PC-3 (cell line): ENCODE measurements at regions not wholly inside any gene's neighbourhood (a gene's known extent, or its start where the extent isn't known, plus 50 kb on each side); places are given as distances from the start of the nearest gene placed in this dataset.

Experiments used
- ATAC-seq: fragments of 200-7000 bp; cut with Tn5 transposase; 2 replicates; pipeline ENCODE4 v1.9.1; 2020; ENCODE audit warnings: mild to moderate bottlenecking, moderate library complexity
- BruUV-seq: library from RNA; stranded (reverse); fragments of 400-500 nt; replicated peaks from 2 replicates; lab custom pipeline; 2021; lab: Mats Ljungman, UMichigan
- CTCF ChIA-PET: fragments of 300-600 bp; sonication (Branson Sonifier 250); formaldehyde crosslinking; loops from one replicate; lab custom pipeline; 2022; ENCODE audit warnings: antibody characterized with exemption; lab: Charles Lee
- POLR2A ChIA-PET: fragments of 300-600 bp; sonication (Branson Sonifier 250); formaldehyde crosslinking; loops from one replicate; lab custom pipeline; 2022; ENCODE audit warnings: antibody characterized with exemption; ENCODE audit not compliant: unreplicated experiment; lab: Charles Lee
- DNase-seq: peaks from one replicate; pipeline ENCODE4 v3.0.0-alpha.2; 2015
- H2AFZ ChIP-seq: fragments of 300-600 bp; sonication (generic); 2 replicates; pipeline ENCODE4 v1.6.0; 2016; ENCODE audit warnings: antibody characterized with exemption, low read length
- H3F3A ChIP-seq: fragments of 300-600 bp; sonication (generic); one replicate; pipeline ENCODE4 v1.6.0; 2017; ENCODE audit warnings: antibody characterized with exemption, low read length, control low read depth, mild to moderate bottlenecking; ENCODE audit not compliant: unreplicated experiment
- H3K27ac ChIP-seq: fragments of 300-600 bp; sonication (generic); 2 replicates; pipeline ENCODE4 v1.5.1; 2016; ENCODE audit warnings: mild to moderate bottlenecking, low read length
- H3K27me3 ChIP-seq: fragments of 300-600 bp; sonication (generic); 2 replicates; pipeline ENCODE4 v1.6.1; 2016; ENCODE audit warnings: low read length, mixed read lengths
- H3K36me3 ChIP-seq: fragments of 300-600 bp; sonication (generic); 2 replicates; pipeline ENCODE4 v1.6.1; 2016; ENCODE audit warnings: low read depth, mixed run types, low read length, mixed read lengths
- H3K4me1 ChIP-seq: fragments of 300-600 bp; sonication (generic); 2 replicates; pipeline ENCODE4 v1.5.1; 2016; ENCODE audit warnings: low read length; ENCODE audit not compliant: insufficient read depth
- H3K4me2 ChIP-seq: fragments of 300-600 bp; sonication (generic); 2 replicates; pipeline ENCODE4 v1.6.0; 2016; ENCODE audit warnings: low read length
- H3K4me3 ChIP-seq: fragments of 300-600 bp; sonication (generic); 2 replicates; pipeline ENCODE4 v1.5.1; 2016; ENCODE audit warnings: mild to moderate bottlenecking, low read length, mixed read lengths
- H3K79me2 ChIP-seq: fragments of 300-600 bp; sonication (generic); 2 replicates; pipeline ENCODE4 v1.6.1; 2017; ENCODE audit warnings: low read length, mixed read lengths
- H3K9ac ChIP-seq: fragments of 300-600 bp; sonication (generic); 2 replicates; pipeline ENCODE4 v1.6.0; 2016; ENCODE audit warnings: mild to moderate bottlenecking, low read length
- H3K9me2 ChIP-seq: fragments of 300-600 bp; sonication (generic); replicated peaks from 2 replicates; pipeline ENCODE4 v1.6.1; 2016; ENCODE audit warnings: mixed run types, low read length, mixed read lengths
- H3K9me3 ChIP-seq: fragments of 300-600 bp; sonication (generic); 2 replicates; pipeline ENCODE4 v1.6.1; 2016; ENCODE audit warnings: low read length, mixed read lengths
- H4K20me1 ChIP-seq: fragments of 300-600 bp; sonication (generic); 2 replicates; pipeline ENCODE4 v1.6.1; 2016; ENCODE audit warnings: low read length, mixed read lengths
- EZH2 ChIP-seq: fragments of 300-600 bp; sonication (generic); IDR thresholded peaks from one replicate; pipeline ENCODE4 v1.6.1; 2017; ENCODE audit warnings: antibody characterized with exemption, mild to moderate bottlenecking, low read length; ENCODE audit not compliant: unreplicated experiment
- EZH2phosphoT487 ChIP-seq: fragments of 300-600 bp; sonication (generic); IDR thresholded peaks from 2 replicates; pipeline ENCODE4 v1.6.1; 2018; ENCODE audit warnings: mild to moderate bottlenecking, antibody characterized with exemption, low read length, borderline replicate concordance
- intact Hi-C: fragments of 100-400 bp; cut with micrococcal nuclease; formaldehyde crosslinking; loops from 2 replicates; pipeline ENCODE4 v1.9.0; 2023
- TF ChIP-seq, protein P1 (sequence below): fragments of 300-600 bp; sonication (generic); conservative IDR thresholded peaks from 2 replicates; pipeline ENCODE4 v1.5.1; 2017; ENCODE audit warnings: antibody characterized with exemption, low read depth, mild to moderate bottlenecking, low read length

- H3F3A ChIP-seq, result no peaks in the 10 kb centered on the region
- no peaks in the 10 kb centered on the region for H3K9me3 ChIP-seq
- POLR2A ChIA-PET, result no interaction called here
- H3K27ac ChIP-seq, result no peak overlapping the region
- no peak overlapping the region for H3K4me3 ChIP-seq
- H3K4me2 ChIP-seq, result no peak overlapping the region
- no peak for DNase-seq
- intact Hi-C loops, result no loop called here
- H3K4me1 ChIP-seq, result no peaks in the 10 kb centered on the region
- H4K20me1 ChIP-seq, result no peaks in the 10 kb centered on the region
- TF ChIP-seq, protein P1, sequence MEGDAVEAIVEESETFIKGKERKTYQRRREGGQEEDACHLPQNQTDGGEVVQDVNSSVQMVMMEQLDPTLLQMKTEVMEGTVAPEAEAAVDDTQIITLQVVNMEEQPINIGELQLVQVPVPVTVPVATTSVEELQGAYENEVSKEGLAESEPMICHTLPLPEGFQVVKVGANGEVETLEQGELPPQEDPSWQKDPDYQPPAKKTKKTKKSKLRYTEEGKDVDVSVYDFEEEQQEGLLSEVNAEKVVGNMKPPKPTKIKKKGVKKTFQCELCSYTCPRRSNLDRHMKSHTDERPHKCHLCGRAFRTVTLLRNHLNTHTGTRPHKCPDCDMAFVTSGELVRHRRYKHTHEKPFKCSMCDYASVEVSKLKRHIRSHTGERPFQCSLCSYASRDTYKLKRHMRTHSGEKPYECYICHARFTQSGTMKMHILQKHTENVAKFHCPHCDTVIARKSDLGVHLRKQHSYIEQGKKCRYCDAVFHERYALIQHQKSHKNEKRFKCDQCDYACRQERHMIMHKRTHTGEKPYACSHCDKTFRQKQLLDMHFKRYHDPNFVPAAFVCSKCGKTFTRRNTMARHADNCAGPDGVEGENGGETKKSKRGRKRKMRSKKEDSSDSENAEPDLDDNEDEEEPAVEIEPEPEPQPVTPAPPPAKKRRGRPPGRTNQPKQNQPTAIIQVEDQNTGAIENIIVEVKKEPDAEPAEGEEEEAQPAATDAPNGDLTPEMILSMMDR, result no peak
- TF ChIP-seq EZH2, result no peak
- TF ChIP-seq EZH2phosphoT487, result no peak
- no TSS peak for BruUV-seq
- ATAC-seq, result no peak
- H3K36me3 ChIP-seq, result no peaks in the 10 kb centered on the region
- H3K9ac ChIP-seq, result no peak overlapping the region
- H3K27me3 ChIP-seq, result no peaks in the 10 kb centered on the region
- CTCF ChIA-PET, result no interaction called here
- no peak overlapping the region for H2AFZ ChIP-seq
- H3K79me2 ChIP-seq, result no peaks in the 10 kb centered on the region
- H3K9me2 ChIP-seq, result no peaks in the 10 kb centered on the region
These were observed 1611.0 kb upstream of the ACO1 start for GRCh38 chr9:30773427-30773826.

DNA sequence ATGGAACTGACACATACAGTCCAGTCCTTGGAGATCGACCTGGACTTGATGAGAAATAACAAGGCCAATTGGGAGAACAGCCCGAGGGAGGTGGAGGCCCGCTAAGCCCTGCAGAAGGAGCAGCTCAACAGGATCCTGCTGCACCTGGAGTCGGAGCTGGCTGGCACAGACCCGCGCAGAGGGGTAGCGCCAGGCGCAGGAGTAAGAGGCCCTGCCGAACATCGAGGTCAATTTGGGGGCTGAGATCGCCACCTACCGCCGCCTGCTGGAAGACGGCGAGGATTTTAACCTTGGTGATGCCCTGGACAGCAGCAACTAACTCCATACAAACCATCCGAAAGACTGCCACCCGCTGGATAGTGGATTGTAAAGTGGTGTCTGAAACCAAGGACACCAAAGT lies 1610.1 kb upstream of the ACO1 start:
- H3K36me3 ChIP-seq, result no peaks in the 10 kb centered on the region
- no peaks in the 10 kb centered on the region for H3K4me1 ChIP-seq
- H3K4me2 ChIP-seq, result no peak overlapping the region
- ChIA-PET CTCF (no interaction called here), POLR2A (no interaction called here)
- no peak overlapping the region for H3K4me3 ChIP-seq
- no peaks in the 10 kb centered on the region for H3K9me2 ChIP-seq
- no peak overlapping the region for H2AFZ ChIP-seq
- no peaks in the 10 kb centered on the region for H3K79me2 ChIP-seq
- ATAC-seq (no peak), DNase-seq (no peak)
- H3K27ac ChIP-seq, result no peak overlapping the region
- H3K9me3 ChIP-seq, result no peaks in the 10 kb centered on the region
- no peaks in the 10 kb centered on the region for H4K20me1 ChIP-seq
- no TSS peak for BruUV-seq
- TF ChIP-seq, protein P1, result no peak
- TF ChIP-seq EZH2phosphoT487 (no peak), EZH2 (no peak)
- intact Hi-C loops, result no loop called here
- no peaks in the 10 kb centered on the region for H3K27me3 ChIP-seq
- no peaks in the 10 kb centered on the region for H3F3A ChIP-seq
- H3K9ac ChIP-seq, result no peak overlapping the region

DNA sequence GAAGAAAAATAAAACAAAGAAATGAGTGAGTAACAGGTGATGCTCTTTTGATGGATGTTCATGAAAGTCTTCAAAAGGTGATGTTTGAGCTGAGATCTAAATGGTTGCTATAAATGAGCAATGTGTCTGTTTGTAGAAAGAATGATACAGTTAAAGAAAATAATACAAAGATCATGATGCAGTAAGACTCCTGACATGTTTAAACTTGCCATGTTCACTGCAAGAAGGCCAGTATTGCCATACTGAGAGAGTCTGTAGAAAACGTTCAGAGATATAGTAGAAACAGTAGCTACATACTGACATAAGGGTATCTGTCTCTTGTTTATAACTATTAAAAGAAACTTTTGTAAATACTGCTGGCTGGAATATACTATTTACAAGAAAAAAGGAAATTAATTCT lies 1609.2 kb upstream of the ACO1 start:
- Histone ChIP-seq H3K9me3 (no peaks in the 10 kb centered on the region), H3K4me3 (no peak overlapping the region), H3F3A (no peaks in the 10 kb centered on the region), H3K36me3 (no peaks in the 10 kb centered on the region), H3K4me2 (no peak overlapping the region), H2AFZ (no peak overlapping the region), H3K79me2 (no peaks in the 10 kb centered on the region), H4K20me1 (no peaks in the 10 kb centered on the region), H3K9ac (no peak overlapping the region), H3K4me1 (no peaks in the 10 kb centered on the region), H3K9me2 (no peaks in the 10 kb centered on the region), H3K27ac (no peak overlapping the region), H3K27me3 (no peaks in the 10 kb centered on the region)
- CTCF ChIA-PET, result no interaction called here
- ATAC-seq, result no peak
- intact Hi-C loops, result no loop called here
- BruUV-seq, result no TSS peak
- DNase-seq, result no peak
- POLR2A ChIA-PET, result no interaction called here
- TF ChIP-seq EZH2, result no peak
- TF ChIP-seq EZH2phosphoT487, result no peak
- TF ChIP-seq, protein P1, result no peak
